HCT116 (cell line): ENCODE measurements at regions not wholly inside any gene's neighbourhood (a gene's known extent, or its start where the extent isn't known, plus 50 kb on each side); places are given as distances from the start of the nearest gene placed in this dataset.

Source experiments
- ATF3 ChIP-seq: IDR thresholded peaks from 2 replicates; pipeline ENCODE4 v1.6.1; 2012
- CEBPB ChIP-seq: IDR thresholded peaks from 2 replicates; pipeline ENCODE4 v1.6.1; 2012; ENCODE audit warnings: low read depth
- EGR1 ChIP-seq: IDR thresholded peaks from 2 replicates; pipeline ENCODE4 v1.6.1; 2012; ENCODE audit warnings: low read depth
- EZH2 ChIP-seq: fragments of 200-600 bp; sonication (generic); IDR thresholded peaks from 2 replicates; pipeline ENCODE4 v1.6.1; 2017; ENCODE audit warnings: antibody characterized with exemption, mixed run types
- EZH2phosphoT487 ChIP-seq: fragments of 200-600 bp; IDR thresholded peaks from 2 replicates; pipeline ENCODE4 v1.6.1; 2018; ENCODE audit warnings: antibody characterized with exemption, borderline replicate concordance
- JUND ChIP-seq: IDR thresholded peaks from 2 replicates; pipeline ENCODE4 v1.6.1; 2012
- MAX ChIP-seq: IDR thresholded peaks from 2 replicates; pipeline ENCODE4 v1.6.1; 2012
- POLR2A ChIP-seq: IDR thresholded peaks from 2 replicates; pipeline ENCODE4 v1.7.0; 2011; ENCODE audit warnings: borderline replicate concordance; ENCODE audit not compliant: insufficient read depth, insufficient read length; ENCODE audit errors: extremely low read depth
- POLR2AphosphoS5 ChIP-seq: IDR thresholded peaks from 2 replicates; pipeline ENCODE4 v1.6.1; 2011; ENCODE audit warnings: mild to moderate bottlenecking, low read depth, low read length, moderate library complexity
- YY1 ChIP-seq: IDR thresholded peaks from 2 replicates; pipeline ENCODE4 v1.6.1; 2011; ENCODE audit warnings: low read length, low read depth, moderate library complexity, mild to moderate bottlenecking; ENCODE audit not compliant: insufficient replicate concordance; ENCODE audit errors: extremely low read depth
- ZNF274 ChIP-seq: fragments of 200-500 bp; sonication (Bioruptor generic); IDR thresholded peaks from 2 replicates; pipeline ENCODE4 v1.6.1; 2014; ENCODE audit warnings: mild to moderate bottlenecking, low read depth, low read length, inconsistent platforms
- TF ChIP-seq, protein P1 (sequence below), 3 experiments: fragments of 200-600 bp in 1 of 3; sonication (generic) in 1 of 3; IDR thresholded peaks in 2 of 3; conservative IDR thresholded peaks in 1 of 3; 2 replicates each; pipeline ENCODE4 v1.5.1; 2012 to 2017; ENCODE audit warnings: low read depth in 2 of 3, low read length in 2 of 3, antibody characterized with exemption in 1 of 3, borderline replicate concordance in 1 of 3, control low read depth in 1 of 3, mild to moderate bottlenecking in 1 of 3, mixed read lengths in 1 of 3, mixed run types in 1 of 3, moderate library complexity in 1 of 3; ENCODE audit not compliant: insufficient read depth in 1 of 3
- TF ChIP-seq, protein P2 (sequence below): IDR thresholded peaks from 2 replicates; pipeline ENCODE4 v1.6.1; 2012; ENCODE audit warnings: low read depth

DNA sequence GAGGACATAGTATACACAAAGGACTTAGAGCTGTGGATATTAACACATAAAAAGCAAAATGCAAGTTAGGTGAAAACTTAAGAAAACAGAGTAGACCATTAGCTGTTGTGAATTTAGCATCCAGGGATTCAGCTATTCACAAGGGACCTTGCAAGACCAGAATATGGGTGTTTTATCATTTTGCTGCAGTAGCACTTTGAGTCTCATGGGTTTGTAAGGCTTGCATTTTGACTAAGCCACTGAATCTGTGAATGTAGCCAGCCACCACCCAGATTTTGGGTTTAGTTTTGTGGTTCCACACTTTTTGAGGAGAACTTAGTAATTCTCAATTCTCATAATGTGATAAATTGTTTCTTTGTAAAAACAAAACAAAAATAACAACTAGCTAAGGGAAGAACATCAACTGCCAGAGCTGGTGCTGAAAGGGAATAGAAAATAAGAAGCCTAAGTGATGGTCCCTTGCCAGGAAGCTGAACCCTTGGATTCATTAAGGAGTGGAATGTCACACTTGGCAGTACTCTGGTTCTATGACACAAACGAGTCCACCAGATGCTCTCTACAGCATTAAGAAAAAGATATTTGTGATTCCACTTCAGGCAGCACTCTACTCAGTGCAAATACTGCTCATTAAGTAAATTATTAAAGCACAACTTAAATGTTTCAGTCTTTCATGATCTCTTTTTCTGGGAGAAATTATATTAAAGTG, 557.4 kb upstream of the ZNF462 start:
- no peak for TF ChIP-seq POLR2AphosphoS5
- TF ChIP-seq, protein P1, sequence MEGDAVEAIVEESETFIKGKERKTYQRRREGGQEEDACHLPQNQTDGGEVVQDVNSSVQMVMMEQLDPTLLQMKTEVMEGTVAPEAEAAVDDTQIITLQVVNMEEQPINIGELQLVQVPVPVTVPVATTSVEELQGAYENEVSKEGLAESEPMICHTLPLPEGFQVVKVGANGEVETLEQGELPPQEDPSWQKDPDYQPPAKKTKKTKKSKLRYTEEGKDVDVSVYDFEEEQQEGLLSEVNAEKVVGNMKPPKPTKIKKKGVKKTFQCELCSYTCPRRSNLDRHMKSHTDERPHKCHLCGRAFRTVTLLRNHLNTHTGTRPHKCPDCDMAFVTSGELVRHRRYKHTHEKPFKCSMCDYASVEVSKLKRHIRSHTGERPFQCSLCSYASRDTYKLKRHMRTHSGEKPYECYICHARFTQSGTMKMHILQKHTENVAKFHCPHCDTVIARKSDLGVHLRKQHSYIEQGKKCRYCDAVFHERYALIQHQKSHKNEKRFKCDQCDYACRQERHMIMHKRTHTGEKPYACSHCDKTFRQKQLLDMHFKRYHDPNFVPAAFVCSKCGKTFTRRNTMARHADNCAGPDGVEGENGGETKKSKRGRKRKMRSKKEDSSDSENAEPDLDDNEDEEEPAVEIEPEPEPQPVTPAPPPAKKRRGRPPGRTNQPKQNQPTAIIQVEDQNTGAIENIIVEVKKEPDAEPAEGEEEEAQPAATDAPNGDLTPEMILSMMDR (IDR thresholded peaks at IDR 0.05 in 2 of 3, conservative IDR thresholded peaks at IDR 0.05 in 1 of 3; ENCODE audit: borderline replicate concordance in 1 of 3, insufficient read depth in 1 of 3, low read depth in 2 of 3, low read length in 2 of 3) = no peak
- TF ChIP-seq, protein P2, sequence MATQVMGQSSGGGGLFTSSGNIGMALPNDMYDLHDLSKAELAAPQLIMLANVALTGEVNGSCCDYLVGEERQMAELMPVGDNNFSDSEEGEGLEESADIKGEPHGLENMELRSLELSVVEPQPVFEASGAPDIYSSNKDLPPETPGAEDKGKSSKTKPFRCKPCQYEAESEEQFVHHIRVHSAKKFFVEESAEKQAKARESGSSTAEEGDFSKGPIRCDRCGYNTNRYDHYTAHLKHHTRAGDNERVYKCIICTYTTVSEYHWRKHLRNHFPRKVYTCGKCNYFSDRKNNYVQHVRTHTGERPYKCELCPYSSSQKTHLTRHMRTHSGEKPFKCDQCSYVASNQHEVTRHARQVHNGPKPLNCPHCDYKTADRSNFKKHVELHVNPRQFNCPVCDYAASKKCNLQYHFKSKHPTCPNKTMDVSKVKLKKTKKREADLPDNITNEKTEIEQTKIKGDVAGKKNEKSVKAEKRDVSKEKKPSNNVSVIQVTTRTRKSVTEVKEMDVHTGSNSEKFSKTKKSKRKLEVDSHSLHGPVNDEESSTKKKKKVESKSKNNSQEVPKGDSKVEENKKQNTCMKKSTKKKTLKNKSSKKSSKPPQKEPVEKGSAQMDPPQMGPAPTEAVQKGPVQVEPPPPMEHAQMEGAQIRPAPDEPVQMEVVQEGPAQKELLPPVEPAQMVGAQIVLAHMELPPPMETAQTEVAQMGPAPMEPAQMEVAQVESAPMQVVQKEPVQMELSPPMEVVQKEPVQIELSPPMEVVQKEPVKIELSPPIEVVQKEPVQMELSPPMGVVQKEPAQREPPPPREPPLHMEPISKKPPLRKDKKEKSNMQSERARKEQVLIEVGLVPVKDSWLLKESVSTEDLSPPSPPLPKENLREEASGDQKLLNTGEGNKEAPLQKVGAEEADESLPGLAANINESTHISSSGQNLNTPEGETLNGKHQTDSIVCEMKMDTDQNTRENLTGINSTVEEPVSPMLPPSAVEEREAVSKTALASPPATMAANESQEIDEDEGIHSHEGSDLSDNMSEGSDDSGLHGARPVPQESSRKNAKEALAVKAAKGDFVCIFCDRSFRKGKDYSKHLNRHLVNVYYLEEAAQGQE = no peak
- no peak for TF ChIP-seq EGR1
- TF ChIP-seq ATF3 = no peak
- TF ChIP-seq EZH2 = no peak
- TF ChIP-seq JUND = no peak
- no peak for TF ChIP-seq POLR2A
- no peak for TF ChIP-seq YY1
- no peak for TF ChIP-seq MAX
- no peak for TF ChIP-seq CEBPB
- TF ChIP-seq ZNF274 = no peak
- no peak for TF ChIP-seq EZH2phosphoT487
